COLO668 (cell line): ENCODE measurements at regions not wholly inside any gene's neighbourhood (a gene's known extent, or its start where the extent isn't known, plus 50 kb on each side); places are given as distances from the start of the nearest gene placed in this dataset.
A peak's percentile ranks its signal among the peaks of the same experiment; 100 is the strongest.

Experiments used
- DNase-seq: peaks from one replicate; lab custom pipeline; 2025; ENCODE audit not compliant: unreplicated experiment; lab: John Stamatoyannopoulos, UW

GRCh38 chr4:112845386-112845785, 204.1 kb upstream of the ANK2 start:
- DNase-seq, result no peak

GRCh38 chr4:112847045-112847444, 202.4 kb upstream of the ANK2 start:
- DNase-seq, result no peak

- DNase-seq, result peak; percentile 36
Observed at GRCh38 chr4:112847781-112848180, 201.7 kb upstream of the ANK2 start.

- no peak for DNase-seq
Observed at GRCh38 chr4:112848911-112849310, 200.5 kb upstream of the ANK2 start.

- no peak for DNase-seq
Observed at GRCh38 chr4:112852601-112853000, 196.9 kb upstream of the ANK2 start.

GRCh38 chr4:112853662-112854256, 195.7 kb upstream of the ANK2 start:
- DNase-seq, result no peak

GRCh38 chr4:112854420-112854819, 195.0 kb upstream of the ANK2 start:
- DNase-seq, result no peak

GRCh38 chr4:112855058-112855457, 194.4 kb upstream of the ANK2 start:
- DNase-seq, result no peak

- DNase-seq, result no peak
Observed at GRCh38 chr4:112857461-112857860, 192.0 kb upstream of the ANK2 start.

- DNase-seq, result no peak
Observed at GRCh38 chr4:112858751-112859150, 190.7 kb upstream of the ANK2 start.

GRCh38 chr4:112859456-112860184, 189.8 kb upstream of the ANK2 start:
- DNase-seq, result no peak

- no peak for DNase-seq
Observed at GRCh38 chr4:112860830-112861690, 188.4 kb upstream of the ANK2 start.

GRCh38 chr4:112861691-112862674, 187.5 kb upstream of the ANK2 start:
- no peak for DNase-seq

GRCh38 chr4:112865443-112865842, 184.0 kb upstream of the ANK2 start:
- DNase-seq, result no peak

- DNase-seq, result no peak
Observed at GRCh38 chr4:112876316-112876715, 173.1 kb upstream of the ANK2 start.

GRCh38 chr4:112881842-112882241, 167.6 kb upstream of the ANK2 start:
- DNase-seq, result no peak

GRCh38 chr4:112882286-112882685, 167.2 kb upstream of the ANK2 start:
- no peak for DNase-seq

- DNase-seq, result no peak
Observed at GRCh38 chr4:112884406-112884805, 165.0 kb upstream of the ANK2 start.

- DNase-seq, result no peak
Observed at GRCh38 chr4:112885897-112886296, 163.6 kb upstream of the ANK2 start.

GRCh38 chr4:112888622-112889021, 160.8 kb upstream of the ANK2 start:
- DNase-seq, result no peak

- DNase-seq, result no peak
Observed at GRCh38 chr4:112889199-112889598, 160.3 kb upstream of the ANK2 start.
